ENCODE measurements at regions not wholly inside any gene's neighbourhood (a gene's known extent, or its start where the extent isn't known, plus 50 kb on each side); places are given as distances from the start of the nearest gene placed in this dataset.

- no peak for TF ChIP-seq CTCF (IDR thresholded peaks at IDR 0.05)
- Mint-ChIP-seq H3K27ac (no peak overlapping the region), H3K27me3 (no peaks in the 10 kb centered on the region), H3K4me1 (no peaks in the 10 kb centered on the region), H3K36me3 (ENCODE audit: low read depth) (no peaks in the 10 kb centered on the region), H3K4me3 (no peak overlapping the region), H3K9me3 (no peaks in the 10 kb centered on the region)
- ATAC-seq (ENCODE audit: low read depth) (no peak), DNase-seq (no peak)
- intact Hi-C loops (cut with micrococcal nuclease) = no loop called here
- CTCF ChIA-PET = no interaction called here
- POLR2A ChIA-PET = no interaction called here
These were observed 891.6 kb upstream of the CRIM1 start for GRCh38 chr2:35463805-35464596.

- intact Hi-C loops (cut with micrococcal nuclease) = no loop called here
- ChIA-PET POLR2A (no interaction called here), CTCF (no interaction called here)
- Mint-ChIP-seq H3K27ac (no peak overlapping the region), H3K4me1 (no peaks in the 10 kb centered on the region), H3K36me3 (ENCODE audit: low read depth) (no peaks in the 10 kb centered on the region), H3K27me3 (no peaks in the 10 kb centered on the region), H3K4me3 (no peak overlapping the region), H3K9me3 (no peaks in the 10 kb centered on the region)
- no peak for TF ChIP-seq CTCF (IDR thresholded peaks at IDR 0.05)
- no peak for DNase-seq
- ATAC-seq (ENCODE audit: low read depth) = no peak
These were observed 893.2 kb upstream of the CRIM1 start for GRCh38 chr2:35462226-35462998.

GRCh38 chr2:35461406-35461805 is 894.2 kb upstream of the CRIM1 start:
- intact Hi-C loops (cut with micrococcal nuclease) = no loop called here
- DNase-seq (no peak), ATAC-seq (ENCODE audit: low read depth) (no peak)
- Mint-ChIP-seq H3K27me3 (no peaks in the 10 kb centered on the region), H3K36me3 (ENCODE audit: low read depth) (no peaks in the 10 kb centered on the region), H3K9me3 (no peaks in the 10 kb centered on the region), H3K4me3 (no peak overlapping the region), H3K27ac (no peak overlapping the region), H3K4me1 (no peaks in the 10 kb centered on the region)
- ChIA-PET CTCF (no interaction called here), POLR2A (no interaction called here)
- TF ChIP-seq CTCF (IDR thresholded peaks at IDR 0.05) = no peak

GRCh38 chr2:35454966-35455638 is 900.5 kb upstream of the CRIM1 start:
- ATAC-seq (ENCODE audit: low read depth) = no peak
- ChIA-PET CTCF (no interaction called here), POLR2A (no interaction called here)
- intact Hi-C loops (cut with micrococcal nuclease) = no loop called here
- Mint-ChIP-seq H3K27me3 (no peaks in the 10 kb centered on the region), H3K27ac (no peak overlapping the region), H3K4me1 (no peaks in the 10 kb centered on the region), H3K9me3 (no peaks in the 10 kb centered on the region), H3K36me3 (ENCODE audit: low read depth) (no peaks in the 10 kb centered on the region), H3K4me3 (no peak overlapping the region)
- TF ChIP-seq CTCF (IDR thresholded peaks at IDR 0.05) = no peak
- DNase-seq = no peak

- Mint-ChIP-seq H3K36me3 (ENCODE audit: low read depth) (no peaks in the 10 kb centered on the region), H3K27ac (no peak overlapping the region), H3K27me3 (no peaks in the 10 kb centered on the region), H3K4me1 (no peaks in the 10 kb centered on the region), H3K4me3 (no peak overlapping the region), H3K9me3 (peaks cover 2% of the 10 kb centered on the region)
- intact Hi-C loops (cut with micrococcal nuclease) = no loop called here
- no peak for DNase-seq
- ChIA-PET CTCF (no interaction called here), POLR2A (no interaction called here)
- TF ChIP-seq CTCF (IDR thresholded peaks at IDR 0.05) = no peak
- no peak for ATAC-seq (ENCODE audit: low read depth)
These were observed 907.8 kb upstream of the CRIM1 start for GRCh38 chr2:35447821-35448220.

Measured in activated B cell treated with CpG ODN at 0.5 μM for 24 hours (primary cell).